HL-60 (cell line): ENCODE measurements at regions not wholly inside any gene's neighbourhood (a gene's known extent, or its start where the extent isn't known, plus 50 kb on each side); places are given as distances from the start of the nearest gene placed in this dataset.

Experiments
- DNase-seq, 2 experiments: peaks; one replicate each; pipeline ENCODE4 v3.0.0-alpha.2; 2010 to 2020; ENCODE audit warnings: low read depth in 1 of 2, low spot score in 1 of 2
- H3K27ac ChIP-seq: fragments of 250-450 bp; sonication (Bioruptor Pico); replicated peaks from 2 replicates; pipeline ENCODE4 v1.5.1; 2020; ENCODE audit warnings: mild to moderate bottlenecking, moderate library complexity
- H3K27me3 ChIP-seq: fragments of 250-450 bp; sonication (Bioruptor Pico); 2 replicates; pipeline ENCODE4 v1.5.1; 2021; ENCODE audit warnings: mild to moderate bottlenecking, moderate library complexity; ENCODE audit not compliant: insufficient read depth, poor library complexity, severe bottlenecking
- H3K4me3 ChIP-seq: replicated peaks from 2 replicates; pipeline ENCODE4 v1.5.1; 2011; ENCODE audit warnings: mild to moderate bottlenecking, control low read depth, low read length; ENCODE audit not compliant: insufficient read depth
- GABPA ChIP-seq: IDR thresholded peaks from 2 replicates; pipeline ENCODE4 v1.6.1; 2012; ENCODE audit warnings: low read depth
- POLR2AphosphoS5 ChIP-seq: IDR thresholded peaks from 2 replicates; pipeline ENCODE4 v1.6.1; 2012; ENCODE audit warnings: low read depth
- SPI1 ChIP-seq: IDR thresholded peaks from 2 replicates; pipeline ENCODE4 v1.6.1; 2012; ENCODE audit warnings: low read depth, mild to moderate bottlenecking, borderline replicate concordance
- TF ChIP-seq, protein P1 (sequence below): IDR thresholded peaks from 2 replicates; pipeline ENCODE4 v1.6.1; 2012; ENCODE audit warnings: low read depth; ENCODE audit not compliant: insufficient replicate concordance
- TF ChIP-seq, protein P2 (sequence below): IDR thresholded peaks from one replicate; pipeline ENCODE4 v1.5.1; 2011; ENCODE audit warnings: low read length, control low read depth, inconsistent platforms; ENCODE audit not compliant: insufficient read depth

DNA sequence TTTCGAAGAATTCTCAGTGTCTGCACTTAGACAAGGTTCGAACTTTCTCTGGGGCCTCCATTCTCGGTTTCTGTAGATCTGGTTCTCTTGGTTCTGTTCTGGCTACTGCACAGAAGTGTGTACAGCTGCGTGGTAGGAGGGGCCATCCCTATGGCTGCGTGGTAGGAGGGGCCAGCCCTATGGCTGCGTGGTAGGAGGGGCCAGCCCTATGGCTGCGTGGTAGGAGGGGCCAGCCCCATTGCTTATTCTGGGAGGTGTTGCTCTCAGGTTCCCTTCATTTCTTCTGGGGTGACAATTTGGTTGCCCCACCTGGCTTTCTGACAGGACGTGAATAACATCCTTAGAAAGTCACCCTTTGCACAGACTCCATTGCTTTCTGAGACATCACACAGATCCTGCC is 65.2 kb upstream of the CHST15 start:
- no peak for DNase-seq
- Histone ChIP-seq H3K27ac (no peak overlapping the region), H3K4me3 (no peak overlapping the region), H3K27me3 (no peaks in the 10 kb centered on the region)
- TF ChIP-seq, protein P1, sequence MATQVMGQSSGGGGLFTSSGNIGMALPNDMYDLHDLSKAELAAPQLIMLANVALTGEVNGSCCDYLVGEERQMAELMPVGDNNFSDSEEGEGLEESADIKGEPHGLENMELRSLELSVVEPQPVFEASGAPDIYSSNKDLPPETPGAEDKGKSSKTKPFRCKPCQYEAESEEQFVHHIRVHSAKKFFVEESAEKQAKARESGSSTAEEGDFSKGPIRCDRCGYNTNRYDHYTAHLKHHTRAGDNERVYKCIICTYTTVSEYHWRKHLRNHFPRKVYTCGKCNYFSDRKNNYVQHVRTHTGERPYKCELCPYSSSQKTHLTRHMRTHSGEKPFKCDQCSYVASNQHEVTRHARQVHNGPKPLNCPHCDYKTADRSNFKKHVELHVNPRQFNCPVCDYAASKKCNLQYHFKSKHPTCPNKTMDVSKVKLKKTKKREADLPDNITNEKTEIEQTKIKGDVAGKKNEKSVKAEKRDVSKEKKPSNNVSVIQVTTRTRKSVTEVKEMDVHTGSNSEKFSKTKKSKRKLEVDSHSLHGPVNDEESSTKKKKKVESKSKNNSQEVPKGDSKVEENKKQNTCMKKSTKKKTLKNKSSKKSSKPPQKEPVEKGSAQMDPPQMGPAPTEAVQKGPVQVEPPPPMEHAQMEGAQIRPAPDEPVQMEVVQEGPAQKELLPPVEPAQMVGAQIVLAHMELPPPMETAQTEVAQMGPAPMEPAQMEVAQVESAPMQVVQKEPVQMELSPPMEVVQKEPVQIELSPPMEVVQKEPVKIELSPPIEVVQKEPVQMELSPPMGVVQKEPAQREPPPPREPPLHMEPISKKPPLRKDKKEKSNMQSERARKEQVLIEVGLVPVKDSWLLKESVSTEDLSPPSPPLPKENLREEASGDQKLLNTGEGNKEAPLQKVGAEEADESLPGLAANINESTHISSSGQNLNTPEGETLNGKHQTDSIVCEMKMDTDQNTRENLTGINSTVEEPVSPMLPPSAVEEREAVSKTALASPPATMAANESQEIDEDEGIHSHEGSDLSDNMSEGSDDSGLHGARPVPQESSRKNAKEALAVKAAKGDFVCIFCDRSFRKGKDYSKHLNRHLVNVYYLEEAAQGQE = no peak
- TF ChIP-seq GABPA = no peak
- TF ChIP-seq SPI1 = no peak
- TF ChIP-seq POLR2AphosphoS5 = no peak
- TF ChIP-seq, protein P2, sequence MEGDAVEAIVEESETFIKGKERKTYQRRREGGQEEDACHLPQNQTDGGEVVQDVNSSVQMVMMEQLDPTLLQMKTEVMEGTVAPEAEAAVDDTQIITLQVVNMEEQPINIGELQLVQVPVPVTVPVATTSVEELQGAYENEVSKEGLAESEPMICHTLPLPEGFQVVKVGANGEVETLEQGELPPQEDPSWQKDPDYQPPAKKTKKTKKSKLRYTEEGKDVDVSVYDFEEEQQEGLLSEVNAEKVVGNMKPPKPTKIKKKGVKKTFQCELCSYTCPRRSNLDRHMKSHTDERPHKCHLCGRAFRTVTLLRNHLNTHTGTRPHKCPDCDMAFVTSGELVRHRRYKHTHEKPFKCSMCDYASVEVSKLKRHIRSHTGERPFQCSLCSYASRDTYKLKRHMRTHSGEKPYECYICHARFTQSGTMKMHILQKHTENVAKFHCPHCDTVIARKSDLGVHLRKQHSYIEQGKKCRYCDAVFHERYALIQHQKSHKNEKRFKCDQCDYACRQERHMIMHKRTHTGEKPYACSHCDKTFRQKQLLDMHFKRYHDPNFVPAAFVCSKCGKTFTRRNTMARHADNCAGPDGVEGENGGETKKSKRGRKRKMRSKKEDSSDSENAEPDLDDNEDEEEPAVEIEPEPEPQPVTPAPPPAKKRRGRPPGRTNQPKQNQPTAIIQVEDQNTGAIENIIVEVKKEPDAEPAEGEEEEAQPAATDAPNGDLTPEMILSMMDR = no peak

DNA sequence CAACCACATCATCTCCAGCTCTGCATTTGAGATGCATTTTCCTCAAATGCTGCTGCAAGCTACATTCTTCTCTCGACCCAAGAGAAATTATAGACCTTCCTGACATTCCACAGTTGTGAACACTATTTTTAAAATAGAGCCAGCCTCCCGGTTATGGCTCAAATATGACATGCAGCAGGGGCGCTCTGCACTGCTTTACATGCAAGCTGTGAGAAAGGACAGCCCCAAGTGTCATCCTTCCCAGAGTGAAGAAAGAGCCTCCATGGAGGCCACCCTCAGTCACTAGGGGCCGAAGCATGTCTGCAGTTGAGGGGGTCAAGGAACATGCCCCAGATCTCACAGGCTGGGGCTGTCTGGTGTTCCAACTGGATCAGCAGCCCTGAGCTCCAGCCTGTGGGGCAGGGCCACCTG is 63.9 kb upstream of the CHST15 start:
- H3K27ac ChIP-seq = no peak overlapping the region
- H3K27me3 ChIP-seq = peaks cover 10% of the 10 kb centered on the region
- no peak overlapping the region for H3K4me3 ChIP-seq
- TF ChIP-seq POLR2AphosphoS5 (no peak), SPI1 (no peak), GABPA (no peak)
- TF ChIP-seq, protein P1 = no peak
- TF ChIP-seq, protein P2 = no peak
- DNase-seq = no peak

DNA sequence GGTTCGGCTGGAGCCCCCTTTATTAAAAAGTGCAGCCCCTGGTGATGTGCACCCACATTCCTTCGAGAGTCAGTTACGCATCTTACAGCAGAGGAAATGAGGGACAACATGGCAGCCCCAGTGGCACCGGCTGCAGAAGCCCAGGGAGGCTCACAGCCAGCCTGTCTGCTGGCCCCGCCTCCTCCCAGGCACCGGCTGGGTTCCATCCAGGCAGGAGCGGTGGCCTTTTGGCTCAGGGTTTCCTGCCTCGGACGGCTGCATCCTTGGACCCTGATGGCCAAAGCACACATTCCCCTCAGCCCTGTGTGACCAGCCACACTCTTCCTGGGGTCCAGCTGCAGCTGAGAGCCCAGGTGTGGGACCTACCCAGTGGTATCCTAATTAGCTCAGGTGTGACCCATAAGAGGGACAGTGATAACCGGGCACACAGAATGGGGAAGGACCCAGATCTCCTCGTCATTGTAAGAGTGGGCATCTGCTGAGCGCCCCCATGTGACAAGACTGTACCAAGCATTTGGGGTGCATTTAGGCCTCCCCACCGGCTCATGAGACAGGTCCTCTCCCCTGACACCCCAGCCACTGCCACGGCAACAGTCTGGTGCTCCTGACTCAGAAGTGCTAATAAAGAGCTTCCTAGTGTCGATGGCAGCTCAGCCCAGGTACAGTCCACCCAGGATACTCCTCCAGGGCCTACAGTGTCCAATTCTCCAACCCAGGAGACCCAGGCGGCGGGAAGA is 63.3 kb upstream of the CHST15 start:
- Histone ChIP-seq H3K4me3 (no peak overlapping the region), H3K27ac (no peak overlapping the region), H3K27me3 (peaks cover 16% of the 10 kb centered on the region)
- no peak for TF ChIP-seq GABPA
- TF ChIP-seq, protein P2 = no peak
- TF ChIP-seq SPI1 = no peak
- no peak for TF ChIP-seq POLR2AphosphoS5
- TF ChIP-seq, protein P1 = no peak
- no peak for DNase-seq
